ENCODE measurements at regions not wholly inside any gene's neighbourhood (a gene's known extent, or its start where the extent isn't known, plus 50 kb on each side); places are given as distances from the start of the nearest gene placed in this dataset.

- in situ Hi-C loops (cut with HindIII; ENCODE audit: low pct_ligation_motif_present, low sequenced_read_pairs): no loop called here
- no peak for DNase-seq
- Histone ChIP-seq H3K4me3 (ENCODE audit: low read depth, low read length) (no peak overlapping the region), H3K36me3 (replicated peaks) (no peaks in the 10 kb centered on the region), H3K27ac (no peak overlapping the region), H3K27me3 (replicated peaks) (no peaks in the 10 kb centered on the region)
- TF ChIP-seq CTCF (IDR thresholded peaks at IDR 0.05; ENCODE audit: low read depth, low read length, missing control alignments): no peak
Measured at GRCh38 chr4:156473151-156473550, 498.4 kb downstream of the PDGFC start.

- no peak for DNase-seq
- in situ Hi-C loops (cut with HindIII; ENCODE audit: low pct_ligation_motif_present, low sequenced_read_pairs): no loop called here
- H3K27ac ChIP-seq: no peak overlapping the region
- no peak overlapping the region for H3K4me3 ChIP-seq (ENCODE audit: low read depth, low read length)
- no peaks in the 10 kb centered on the region for H3K36me3 ChIP-seq (replicated peaks)
- no peak for TF ChIP-seq CTCF (IDR thresholded peaks at IDR 0.05; ENCODE audit: low read depth, low read length, missing control alignments)
- no peaks in the 10 kb centered on the region for H3K27me3 ChIP-seq (replicated peaks)
Measured at GRCh38 chr4:156472624-156473023, 499.0 kb downstream of the PDGFC start.

- no peaks in the 10 kb centered on the region for H3K36me3 ChIP-seq (replicated peaks)
- H3K27me3 ChIP-seq (replicated peaks): no peaks in the 10 kb centered on the region
- no peak for DNase-seq
- H3K4me3 ChIP-seq (ENCODE audit: low read depth, low read length): no peak overlapping the region
- in situ Hi-C loops (cut with HindIII; ENCODE audit: low pct_ligation_motif_present, low sequenced_read_pairs): no loop called here
- TF ChIP-seq CTCF (IDR thresholded peaks at IDR 0.05; ENCODE audit: low read depth, low read length, missing control alignments): no peak
- no peak overlapping the region for H3K27ac ChIP-seq
Measured at GRCh38 chr4:156459584-156459983, 505.9 kb upstream of the CTSO start.

- Histone ChIP-seq H3K27me3 (replicated peaks) (no peaks in the 10 kb centered on the region), H3K27ac (no peak overlapping the region), H3K4me3 (ENCODE audit: low read depth, low read length) (no peak overlapping the region), H3K36me3 (replicated peaks) (no peaks in the 10 kb centered on the region)
- no peak for TF ChIP-seq CTCF (IDR thresholded peaks at IDR 0.05; ENCODE audit: low read depth, low read length, missing control alignments)
- DNase-seq: no peak
- in situ Hi-C loops (cut with HindIII; ENCODE audit: low pct_ligation_motif_present, low sequenced_read_pairs): no loop called here
Measured at GRCh38 chr4:156456830-156457229, 503.2 kb upstream of the CTSO start.

GRCh38 chr4:156443488-156443887 is 489.8 kb upstream of the CTSO start:
- in situ Hi-C loops (cut with HindIII; ENCODE audit: low pct_ligation_motif_present, low sequenced_read_pairs): no loop called here
- Histone ChIP-seq H3K27me3 (replicated peaks) (no peaks in the 10 kb centered on the region), H3K4me3 (ENCODE audit: low read depth, low read length) (no peak overlapping the region), H3K27ac (no peak overlapping the region), H3K36me3 (replicated peaks) (no peaks in the 10 kb centered on the region)
- DNase-seq: no peak
- no peak for TF ChIP-seq CTCF (IDR thresholded peaks at IDR 0.05; ENCODE audit: low read depth, low read length, missing control alignments)

GRCh38 chr4:156442912-156443311 is 489.2 kb upstream of the CTSO start:
- Histone ChIP-seq H3K27me3 (replicated peaks) (no peaks in the 10 kb centered on the region), H3K4me3 (ENCODE audit: low read depth, low read length) (no peak overlapping the region), H3K27ac (no peak overlapping the region), H3K36me3 (replicated peaks) (no peaks in the 10 kb centered on the region)
- DNase-seq: no peak
- in situ Hi-C loops (cut with HindIII; ENCODE audit: low pct_ligation_motif_present, low sequenced_read_pairs): no loop called here
- no peak for TF ChIP-seq CTCF (IDR thresholded peaks at IDR 0.05; ENCODE audit: low read depth, low read length, missing control alignments)

All from brain microvascular endothelial cell (primary cell).